Stimulated activated effector memory CD8-positive, alpha-beta T cell treated with anti-CD3 and anti-CD28 coated beads, Interleukin-12 subunit alpha, Interleukin-12 subunit beta, amount 100 ng/mL, for 72 hours (primary cell): ENCODE measurements at regions not wholly inside any gene's neighbourhood (a gene's known extent, or its start where the extent isn't known, plus 50 kb on each side); places are given as distances from the start of the nearest gene placed in this dataset.
"Not testable (repeated sequence)": the region's sequence is repeated elsewhere in the genome, so short reads cannot be mapped to it uniquely, and the experiment has no call there.

Source experiments
- ATAC-seq: fragments of 150-1000 bp; cut with Tn5 transposase; 2 replicates; pipeline ENCODE4 v1.10.0; 2021
- DNase-seq, 2 donors: peaks; one replicate each; pipeline ENCODE4 v3.0.0; 2021 to 2022; ENCODE audit warnings: low spot score in 2 of 2
- H3K27ac Mint-ChIP-seq: one replicate; pipeline ENCODE4 v1.8.0; 2022; ENCODE audit warnings: mild to moderate bottlenecking, mixed read lengths
- H3K36me3 Mint-ChIP-seq: one replicate; pipeline ENCODE4 v1.8.0; 2022; ENCODE audit warnings: mild to moderate bottlenecking, mixed read lengths
- H3K4me1 Mint-ChIP-seq: one replicate; pipeline ENCODE4 v1.8.0; 2022; ENCODE audit warnings: mixed read lengths
- H3K4me3 Mint-ChIP-seq: one replicate; pipeline ENCODE4 v1.8.0; 2022; ENCODE audit warnings: mild to moderate bottlenecking, mixed read lengths
- H3K9me3 Mint-ChIP-seq: one replicate; pipeline ENCODE4 v1.8.0; 2022; ENCODE audit warnings: mixed read lengths

GRCh38 chrX:111041018-111041462 is 55.0 kb upstream of the PAK3 start:
- Mint-ChIP-seq H3K36me3 (no peaks in the 10 kb centered on the region), H3K4me1 (peaks cover 5% of the 10 kb centered on the region), H3K4me3 (no peak overlapping the region), H3K27ac (no peak overlapping the region), H3K9me3 (no peaks in the 10 kb centered on the region)
- ATAC-seq (no peak), DNase-seq (no peak)

- no peak overlapping the region for H3K27ac Mint-ChIP-seq
- H3K9me3 Mint-ChIP-seq: no peaks in the 10 kb centered on the region
- no peak overlapping the region for H3K4me3 Mint-ChIP-seq
- no peaks in the 10 kb centered on the region for H3K36me3 Mint-ChIP-seq
- no peak for ATAC-seq
- no peak for DNase-seq
- peaks cover 5% of the 10 kb centered on the region for H3K4me1 Mint-ChIP-seq
Observed at GRCh38 chrX:111040377-111041017, 55.5 kb upstream of the PAK3 start.

- H3K4me1 Mint-ChIP-seq: peaks cover 5% of the 10 kb centered on the region
- no peak overlapping the region for H3K4me3 Mint-ChIP-seq
- ATAC-seq (no peak), DNase-seq (no peak)
- no peak overlapping the region for H3K27ac Mint-ChIP-seq
- H3K36me3 Mint-ChIP-seq: no peaks in the 10 kb centered on the region
- no peaks in the 10 kb centered on the region for H3K9me3 Mint-ChIP-seq
Observed at GRCh38 chrX:111039606-111040005, 56.4 kb upstream of the PAK3 start.

- no peak overlapping the region for H3K4me3 Mint-ChIP-seq
- DNase-seq (no peak), ATAC-seq (no peak)
- no peaks in the 10 kb centered on the region for H3K36me3 Mint-ChIP-seq
- H3K9me3 Mint-ChIP-seq: no peaks in the 10 kb centered on the region
- H3K27ac Mint-ChIP-seq: no peak overlapping the region
- no peaks in the 10 kb centered on the region for H3K4me1 Mint-ChIP-seq
Observed at GRCh38 chrX:111035991-111036390, 60.0 kb upstream of the PAK3 start.

- no peaks in the 10 kb centered on the region for H3K36me3 Mint-ChIP-seq
- H3K27ac Mint-ChIP-seq: no peak overlapping the region
- H3K4me1 Mint-ChIP-seq: no peaks in the 10 kb centered on the region
- DNase-seq (no peak), ATAC-seq (no peak)
- H3K9me3 Mint-ChIP-seq: no peaks in the 10 kb centered on the region
- H3K4me3 Mint-ChIP-seq: no peak overlapping the region
Observed at GRCh38 chrX:111035256-111035655, 60.7 kb upstream of the PAK3 start.

- H3K4me1 Mint-ChIP-seq, ATAC-seq, H3K9me3 Mint-ChIP-seq, H3K27ac Mint-ChIP-seq, DNase-seq, H3K36me3 Mint-ChIP-seq, H3K4me3 Mint-ChIP-seq: not testable (repeated sequence)
Observed at GRCh38 chrX:111022998-111023397, 73.0 kb upstream of the PAK3 start.

GRCh38 chrX:111020283-111020682 is 75.7 kb upstream of the PAK3 start:
- Mint-ChIP-seq H3K27ac (no peak overlapping the region), H3K4me3 (no peak overlapping the region), H3K9me3 (peaks cover 4% of the 10 kb centered on the region), H3K4me1 (no peaks in the 10 kb centered on the region), H3K36me3 (no peaks in the 10 kb centered on the region)
- DNase-seq (no peak), ATAC-seq (no peak)

- Mint-ChIP-seq H3K27ac (no peak overlapping the region), H3K4me3 (no peak overlapping the region), H3K36me3 (no peaks in the 10 kb centered on the region), H3K9me3 (no peaks in the 10 kb centered on the region), H3K4me1 (no peaks in the 10 kb centered on the region)
- no peak for ATAC-seq
- no peak for DNase-seq
Observed at GRCh38 chrX:111013778-111014455, 82.1 kb upstream of the PAK3 start.

GRCh38 chrX:111010111-111010510 is 85.9 kb upstream of the PAK3 start:
- Mint-ChIP-seq H3K36me3 (no peaks in the 10 kb centered on the region), H3K27ac (no peak overlapping the region), H3K9me3 (no peaks in the 10 kb centered on the region), H3K4me1 (no peaks in the 10 kb centered on the region), H3K4me3 (no peak overlapping the region)
- DNase-seq (no peak), ATAC-seq (no peak)

GRCh38 chrX:111009256-111009655 is 86.7 kb upstream of the PAK3 start:
- DNase-seq: no peak
- ATAC-seq: no peak
- H3K9me3 Mint-ChIP-seq: no peaks in the 10 kb centered on the region
- no peak overlapping the region for H3K27ac Mint-ChIP-seq
- no peaks in the 10 kb centered on the region for H3K36me3 Mint-ChIP-seq
- H3K4me1 Mint-ChIP-seq: no peaks in the 10 kb centered on the region
- H3K4me3 Mint-ChIP-seq: no peak overlapping the region

- no peak overlapping the region for H3K27ac Mint-ChIP-seq
- H3K4me1 Mint-ChIP-seq: no peaks in the 10 kb centered on the region
- DNase-seq: no peak
- no peak for ATAC-seq
- H3K36me3 Mint-ChIP-seq: no peaks in the 10 kb centered on the region
- H3K4me3 Mint-ChIP-seq: no peak overlapping the region
- H3K9me3 Mint-ChIP-seq: no peaks in the 10 kb centered on the region
Observed at GRCh38 chrX:111008126-111008525, 87.9 kb upstream of the PAK3 start.

- no peaks in the 10 kb centered on the region for H3K9me3 Mint-ChIP-seq
- ATAC-seq (no peak), DNase-seq (no peak)
- no peak overlapping the region for H3K4me3 Mint-ChIP-seq
- no peaks in the 10 kb centered on the region for H3K36me3 Mint-ChIP-seq
- no peak overlapping the region for H3K27ac Mint-ChIP-seq
- H3K4me1 Mint-ChIP-seq: no peaks in the 10 kb centered on the region
Observed at GRCh38 chrX:111007238-111007637, 88.8 kb upstream of the PAK3 start.

- Mint-ChIP-seq H3K36me3 (no peaks in the 10 kb centered on the region), H3K9me3 (no peaks in the 10 kb centered on the region), H3K4me1 (no peaks in the 10 kb centered on the region), H3K27ac (no peak overlapping the region), H3K4me3 (no peak overlapping the region)
- ATAC-seq (no peak), DNase-seq (no peak)
Observed at GRCh38 chrX:111006116-111006515, 89.9 kb upstream of the PAK3 start.

GRCh38 chrX:111005166-111005565 is 90.8 kb upstream of the PAK3 start:
- Mint-ChIP-seq H3K4me3 (no peak overlapping the region), H3K27ac (no peak overlapping the region), H3K36me3 (no peaks in the 10 kb centered on the region), H3K4me1 (no peaks in the 10 kb centered on the region), H3K9me3 (no peaks in the 10 kb centered on the region)
- ATAC-seq: no peak
- DNase-seq: no peak

GRCh38 chrX:111003118-111003517 is 92.9 kb upstream of the PAK3 start:
- ATAC-seq: no peak
- no peak for DNase-seq
- no peaks in the 10 kb centered on the region for H3K36me3 Mint-ChIP-seq
- H3K4me3 Mint-ChIP-seq: no peak overlapping the region
- H3K27ac Mint-ChIP-seq: no peak overlapping the region
- H3K9me3 Mint-ChIP-seq: no peaks in the 10 kb centered on the region
- H3K4me1 Mint-ChIP-seq: no peaks in the 10 kb centered on the region

- no peaks in the 10 kb centered on the region for H3K4me1 Mint-ChIP-seq
- no peak overlapping the region for H3K27ac Mint-ChIP-seq
- H3K9me3 Mint-ChIP-seq: no peaks in the 10 kb centered on the region
- ATAC-seq (no peak), DNase-seq (no peak)
- no peaks in the 10 kb centered on the region for H3K36me3 Mint-ChIP-seq
- no peak overlapping the region for H3K4me3 Mint-ChIP-seq
Observed at GRCh38 chrX:110992611-110993010, 103.4 kb upstream of the PAK3 start.
